Lung (tissue), 11 donors: ENCODE measurements at regions not wholly inside any gene's neighbourhood (a gene's known extent, or its start where the extent isn't known, plus 50 kb on each side); places are given as distances from the start of the nearest gene placed in this dataset.

Experiments used
- ATAC-seq: fragments of 200-7000 bp; cut with Tn5 transposase; one replicate; pipeline ENCODE4 v1.9.1; 2020; ENCODE audit warnings: moderate number of reproducible peaks; ENCODE audit not compliant: insufficient read depth, low FRiP score
- DNase-seq, 3 donors: peaks; one replicate each; pipeline ENCODE4 v3.0.0-alpha.2; 2013 to 2017
- H3K27ac ChIP-seq, 2 donors: one replicate each; pipeline ENCODE4 v1.5.1; 2013; ENCODE audit warnings: mild to moderate bottlenecking in 2 of 2, moderate library complexity in 2 of 2, control low read depth in 1 of 2, inconsistent platforms in 1 of 2, low read depth in 1 of 2, low read length in 1 of 2
- H3K27me3 ChIP-seq, 3 donors: one replicate each; pipeline ENCODE4 v1.5.1; 2013; ENCODE audit warnings: low read length in 2 of 3; ENCODE audit not compliant: control insufficient read depth in 3 of 3, insufficient read depth in 3 of 3
- H3K36me3 ChIP-seq, 4 donors: one replicate each; pipeline ENCODE4 v1.5.1; 2013; ENCODE audit warnings: low read length in 4 of 4, mild to moderate bottlenecking in 1 of 4, moderate library complexity in 1 of 4; ENCODE audit not compliant: control insufficient read depth in 4 of 4, insufficient read depth in 4 of 4
- H3K4me1 ChIP-seq, 5 donors: one replicate each; pipeline ENCODE4 v1.5.1; 2013; ENCODE audit warnings: low read length in 5 of 5, mild to moderate bottlenecking in 2 of 5, moderate library complexity in 1 of 5; ENCODE audit not compliant: control insufficient read depth in 5 of 5, insufficient read depth in 5 of 5
- H3K4me3 ChIP-seq: one replicate; pipeline ENCODE4 v1.5.1; 2013; ENCODE audit warnings: mild to moderate bottlenecking, control low read depth, moderate library complexity
- H3K9ac ChIP-seq, 2 donors: one replicate each; pipeline ENCODE4 v1.5.1; 2013; ENCODE audit warnings: low read length in 2 of 2, control low read depth in 1 of 2; ENCODE audit not compliant: insufficient read depth in 1 of 2
- H3K9me3 ChIP-seq, 4 donors: one replicate each; pipeline ENCODE4 v1.5.1; 2013; ENCODE audit warnings: low read length in 3 of 4, mild to moderate bottlenecking in 1 of 4, moderate library complexity in 1 of 4; ENCODE audit not compliant: control insufficient read depth in 4 of 4, insufficient read depth in 3 of 4
- WGBS, 2 donors: extraction: QIAGEN DNeasy Blood & Tissue Kit; methylation state at CpG; one replicate each; pipeline ENCODE4 v1.1.7; 2013; 5-methylcytosine and 5-hydroxymethylcytosine counted together
- TF ChIP-seq, protein P1 (sequence below): IDR thresholded peaks from 2 replicates; pipeline ENCODE4 v1.5.1; 2012; ENCODE audit warnings: mild to moderate bottlenecking; ENCODE audit errors: control extremely low read depth, extremely low read depth
- donor health status: control.
- donor health status: control.
- donor health status: Bipolar disorder and iron deficiency.
- donor health status: healthy.
- donor health status: DM: yes; HTN: yes; CAD: no.

DNA sequence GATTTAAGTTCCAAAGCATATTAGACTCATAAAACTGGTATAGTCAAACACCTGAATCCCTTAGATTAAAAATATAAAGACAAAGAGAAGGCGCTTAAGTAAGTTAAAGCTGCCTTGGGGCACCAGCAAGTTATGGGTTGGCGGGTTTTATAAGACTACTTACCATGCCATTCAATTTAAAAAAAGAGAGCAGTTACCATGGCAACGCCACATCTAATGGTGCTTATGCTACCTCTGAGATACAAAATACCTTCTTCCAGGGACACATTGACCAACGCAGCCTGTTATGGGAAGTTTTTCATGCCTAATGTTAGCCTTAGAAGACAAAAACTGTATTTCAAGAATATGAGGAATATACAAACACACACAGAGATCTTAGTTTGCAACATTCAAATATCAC lies 713.6 kb downstream of the RNF144B start:
- Histone ChIP-seq H3K36me3 (no peaks in the 10 kb centered on the region), H3K9me3 (peaks cover 0 to 6% (median 2%) of the 10 kb centered on the region in 4 donors), H3K27me3 (no peaks in the 10 kb centered on the region), H3K27ac (no peak overlapping the region), H3K4me1 (no peaks in the 10 kb centered on the region), H3K4me3 (no peak overlapping the region), H3K9ac (no peak overlapping the region)
- ATAC-seq = no peak
- TF ChIP-seq, protein P1, sequence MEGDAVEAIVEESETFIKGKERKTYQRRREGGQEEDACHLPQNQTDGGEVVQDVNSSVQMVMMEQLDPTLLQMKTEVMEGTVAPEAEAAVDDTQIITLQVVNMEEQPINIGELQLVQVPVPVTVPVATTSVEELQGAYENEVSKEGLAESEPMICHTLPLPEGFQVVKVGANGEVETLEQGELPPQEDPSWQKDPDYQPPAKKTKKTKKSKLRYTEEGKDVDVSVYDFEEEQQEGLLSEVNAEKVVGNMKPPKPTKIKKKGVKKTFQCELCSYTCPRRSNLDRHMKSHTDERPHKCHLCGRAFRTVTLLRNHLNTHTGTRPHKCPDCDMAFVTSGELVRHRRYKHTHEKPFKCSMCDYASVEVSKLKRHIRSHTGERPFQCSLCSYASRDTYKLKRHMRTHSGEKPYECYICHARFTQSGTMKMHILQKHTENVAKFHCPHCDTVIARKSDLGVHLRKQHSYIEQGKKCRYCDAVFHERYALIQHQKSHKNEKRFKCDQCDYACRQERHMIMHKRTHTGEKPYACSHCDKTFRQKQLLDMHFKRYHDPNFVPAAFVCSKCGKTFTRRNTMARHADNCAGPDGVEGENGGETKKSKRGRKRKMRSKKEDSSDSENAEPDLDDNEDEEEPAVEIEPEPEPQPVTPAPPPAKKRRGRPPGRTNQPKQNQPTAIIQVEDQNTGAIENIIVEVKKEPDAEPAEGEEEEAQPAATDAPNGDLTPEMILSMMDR = no peak
- no peak for DNase-seq
- 87 to 94% methylated on average over 4 of the region's 4 CpGs for WGBS, 2 donors

DNA sequence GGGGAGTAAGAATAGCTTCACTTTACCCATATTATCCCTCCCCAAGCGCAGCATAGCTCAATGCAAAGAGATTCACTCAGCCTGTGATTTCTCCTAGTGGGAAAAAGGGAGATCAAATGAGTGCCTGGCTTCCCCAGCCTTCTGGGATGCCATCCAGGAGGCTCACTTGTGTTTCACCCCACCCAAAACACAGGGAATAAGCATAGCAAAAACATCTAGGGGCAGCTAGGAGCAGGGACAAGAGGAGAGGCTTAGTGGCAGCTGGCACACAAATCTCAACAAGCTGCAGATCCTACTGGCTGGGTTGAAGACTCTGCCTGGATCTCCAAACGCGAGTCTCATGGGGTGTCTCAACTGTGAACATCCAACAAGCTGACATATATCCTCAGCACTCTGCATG lies 715.8 kb downstream of the RNF144B start:
- H3K36me3 ChIP-seq = no peaks in the 10 kb centered on the region
- H3K4me1 ChIP-seq = no peaks in the 10 kb centered on the region
- H3K9me3 ChIP-seq = peaks cover 0 to 6% (median 2%) of the 10 kb centered on the region in 4 donors
- H3K27ac ChIP-seq = no peak overlapping the region
- DNase-seq (no peak), ATAC-seq (no peak)
- 74 to 83% methylated on average over 3 of the region's 3 CpGs for WGBS, 2 donors
- H3K4me3 ChIP-seq = no peak overlapping the region
- H3K27me3 ChIP-seq = no peaks in the 10 kb centered on the region
- no peak overlapping the region for H3K9ac ChIP-seq
- TF ChIP-seq, protein P1 = no peak

DNA sequence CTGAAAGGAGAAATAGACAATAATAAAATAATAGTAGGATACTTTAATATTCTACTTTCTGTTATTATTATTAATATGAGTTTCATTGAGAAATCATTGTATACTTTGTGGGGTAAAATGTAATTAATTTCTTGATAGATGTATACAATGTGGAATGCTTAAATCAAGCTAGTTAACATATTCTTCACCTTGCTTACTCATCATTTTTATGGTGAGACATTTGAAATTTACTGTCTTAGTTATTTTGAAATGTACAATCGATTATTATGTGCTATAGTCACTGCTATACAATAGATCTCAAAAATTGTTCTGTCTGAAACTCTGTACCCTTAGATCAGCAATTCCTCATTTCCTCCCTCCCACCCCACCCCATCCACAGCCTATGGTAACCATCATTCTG lies 720.3 kb downstream of the RNF144B start:
- WGBS, 2 donors = 92 to 96% methylated on average over 1 of the region's 1 CpG
- Histone ChIP-seq H3K27me3 (no peaks in the 10 kb centered on the region), H3K4me1 (no peaks in the 10 kb centered on the region), H3K36me3 (no peaks in the 10 kb centered on the region), H3K9ac (no peak overlapping the region), H3K4me3 (no peak overlapping the region), H3K27ac (no peak overlapping the region), H3K9me3 (peaks cover 0 to 3% (median 1%) of the 10 kb centered on the region in 4 donors)
- DNase-seq (no peak), ATAC-seq (no peak)
- TF ChIP-seq, protein P1 = no peak

DNA sequence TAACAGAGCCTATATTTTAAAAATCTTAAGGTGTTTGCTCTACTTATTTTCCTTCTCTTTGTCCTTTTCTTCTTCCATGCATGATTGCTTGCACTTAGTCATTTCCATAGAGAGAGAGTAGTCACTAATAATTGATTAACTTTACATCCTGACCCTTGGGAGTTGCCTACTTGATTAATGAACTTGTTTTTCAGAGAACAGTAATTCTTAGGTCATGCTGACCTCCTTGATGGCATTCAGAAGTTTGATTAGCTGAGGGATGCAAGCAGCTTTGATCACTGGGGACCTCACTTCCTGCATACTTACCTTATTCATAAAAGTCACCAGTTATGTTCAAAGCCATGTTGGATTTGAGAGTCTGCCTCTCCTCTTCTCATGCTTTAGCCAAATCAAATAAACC lies 715.6 kb upstream of the ID4 start:
- TF ChIP-seq, protein P1 = no peak
- H3K27me3 ChIP-seq = no peaks in the 10 kb centered on the region
- DNase-seq = no peak

More for the DNA sequence above, 715.6 kb upstream of the ID4 start:
- no peaks in the 10 kb centered on the region for H3K36me3 ChIP-seq
- no peak overlapping the region for H3K4me3 ChIP-seq
- no peak for ATAC-seq
- no peaks in the 10 kb centered on the region for H3K4me1 ChIP-seq
- H3K9ac ChIP-seq = no peak overlapping the region
- H3K27ac ChIP-seq = no peak overlapping the region
- H3K9me3 ChIP-seq = peaks cover 0 to 2% (median 0%) of the 10 kb centered on the region in 4 donors
